Esophagus squamous epithelium (tissue), 5 donors: ENCODE measurements at regions not wholly inside any gene's neighbourhood (a gene's known extent, or its start where the extent isn't known, plus 50 kb on each side); places are given as distances from the start of the nearest gene placed in this dataset.

Source experiments
- DNase-seq: peaks from one replicate; lab custom pipeline; 2025; lab: John Stamatoyannopoulos, UW
- H3K27ac ChIP-seq, 4 donors: fragments of 200-600 bp; sonication (generic); one replicate each; pipeline ENCODE4 v1.5.1; 2016 to 2019; ENCODE audit warnings: mild to moderate bottlenecking in 1 of 4
- H3K27me3 ChIP-seq, 4 donors: fragments of 200-600 bp; sonication (generic); 1 replicate in 3 of 4; 2 replicates in 1 of 4; pipeline versions ENCODE4 v1.5.1 to v1.6.0; 2017 to 2021; ENCODE audit warnings: antibody characterized with exemption in 1 of 4
- H3K36me3 ChIP-seq, 3 donors: fragments of 200-600 bp; sonication (generic); one replicate each; pipeline ENCODE4 v1.5.1; 2016 to 2019
- H3K4me1 ChIP-seq, 3 donors: fragments of 200-600 bp; sonication (generic); one replicate each; pipeline ENCODE4 v1.5.1; 2017 to 2019
- H3K4me3 ChIP-seq, 4 donors: fragments of 200-600 bp; sonication (generic); 1 replicate in 3 of 4; 2 replicates in 1 of 4; pipeline ENCODE4 v1.5.1; 2016 to 2019; ENCODE audit warnings: mild to moderate bottlenecking in 2 of 4, moderate library complexity in 1 of 4
- H3K9me3 ChIP-seq, 3 donors: fragments of 200-600 bp; sonication (generic); one replicate each; pipeline ENCODE4 v1.5.1; 2016 to 2019
- CTCF ChIP-seq, 6 experiments: fragments of 450-650 bp in 4 of 6; fragments of 200-600 bp in 2 of 6; sonication (generic) in 2 of 6; IDR thresholded peaks; one replicate each; pipeline ENCODE4 v1.5.1; 2016 to 2019; ENCODE audit warnings: antibody characterized with exemption in 6 of 6, mild to moderate bottlenecking in 4 of 6, moderate library complexity in 4 of 6
- POLR2A ChIP-seq, 4 donors: fragments of 450-650 bp; IDR thresholded peaks; one replicate each; pipeline ENCODE4 v1.6.1; 2017; ENCODE audit warnings: antibody characterized with exemption in 4 of 4, mild to moderate bottlenecking in 4 of 4, moderate library complexity in 3 of 4
- WGBS, 2 donors: methylation state at CpG; one replicate each; pipeline ENCODE4 v1.1.5; 2018; 5-methylcytosine and 5-hydroxymethylcytosine counted together
- intact Hi-C: fragments of 100-400 bp; cut with DNase I; formaldehyde crosslinking; loops from one replicate; pipeline ENCODE4 v1.15.0; 2022
- donor health status: DM: yes; HTN: yes; CAD: no.

DNA sequence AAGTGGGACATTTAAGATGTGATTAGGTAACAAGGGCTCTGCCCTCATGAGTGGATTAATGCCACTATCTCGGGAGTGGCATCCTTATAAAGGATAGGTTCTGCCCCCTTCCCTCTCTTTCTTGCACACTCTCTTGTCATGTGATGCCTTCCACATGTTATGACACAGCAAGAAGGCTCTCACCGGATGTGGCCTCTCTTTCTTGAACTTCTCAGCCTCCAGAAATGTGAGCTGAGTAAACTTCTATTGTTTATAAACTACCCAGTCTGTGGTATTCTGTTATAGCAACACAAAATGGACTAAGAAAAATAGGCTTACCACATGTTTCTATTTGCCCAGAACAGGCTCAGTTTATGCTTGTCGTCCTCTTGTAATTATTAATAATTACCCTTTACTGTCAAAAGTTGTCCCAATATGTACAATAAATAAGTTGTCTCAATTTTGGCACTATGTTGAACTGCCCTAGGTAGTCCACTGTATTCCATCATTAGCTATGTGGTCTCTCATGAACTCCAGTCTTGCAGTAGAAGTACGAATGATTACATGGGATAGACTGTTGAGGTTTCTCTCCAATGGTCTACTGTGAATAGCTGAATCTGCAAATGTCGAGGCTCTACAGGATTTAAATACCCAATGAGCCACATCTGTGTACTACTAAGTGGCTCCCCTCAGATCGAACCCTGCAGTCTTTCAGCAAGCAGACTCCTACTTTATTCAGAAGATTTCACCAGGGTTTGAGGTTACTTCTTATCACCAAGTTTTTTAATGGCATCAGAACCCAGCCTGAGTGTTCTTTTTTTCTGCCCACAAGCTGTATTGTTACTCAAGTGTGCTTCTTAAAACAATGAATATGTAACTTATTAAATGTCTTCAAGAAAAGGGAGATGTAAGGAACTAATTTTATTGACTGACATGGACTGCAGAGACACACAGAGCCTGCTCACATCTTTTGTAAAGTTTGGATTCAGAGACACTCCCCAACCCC, 102.0 kb upstream of the LEF1 start:
- Histone ChIP-seq H3K9me3 (no peaks in the 10 kb centered on the region), H3K27me3 (no peaks in the 10 kb centered on the region), H3K27ac (no peak overlapping the region), H3K4me1 (no peaks in the 10 kb centered on the region), H3K36me3 (no peaks in the 10 kb centered on the region), H3K4me3 (no peak overlapping the region)
- DNase-seq = no peak
- WGBS, 2 donors = 59 to 60% methylated on average over 6 of the region's 6 CpGs
- intact Hi-C loops = no loop called here
- TF ChIP-seq CTCF (IDR thresholded peaks at IDR 0.05) (no peak), POLR2A (IDR thresholded peaks at IDR 0.05) (no peak)

DNA sequence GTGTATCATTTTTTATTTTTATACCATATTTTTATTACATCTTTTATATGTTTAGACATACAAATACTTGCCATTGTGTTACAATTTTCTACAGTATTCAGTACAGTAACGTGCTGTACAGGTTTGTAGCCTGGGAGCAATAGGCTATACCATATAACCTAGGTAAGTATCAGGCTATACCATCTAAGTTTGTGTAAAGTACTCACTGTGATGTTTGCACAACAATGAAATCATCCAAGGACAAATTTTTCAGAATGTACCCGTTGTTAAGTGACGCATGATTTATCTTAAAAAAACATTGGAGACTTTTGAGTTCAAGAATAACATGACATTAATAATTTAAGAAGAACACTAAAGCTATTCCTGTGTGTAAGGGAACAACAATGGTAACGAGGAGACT, 96.0 kb upstream of the LEF1 start:
- DNase-seq = no peak
- Histone ChIP-seq H3K27ac (no peak overlapping the region), H3K4me3 (no peak overlapping the region), H3K36me3 (no peaks in the 10 kb centered on the region), H3K27me3 (no peaks in the 10 kb centered on the region), H3K4me1 (no peaks in the 10 kb centered on the region), H3K9me3 (no peaks in the 10 kb centered on the region)
- WGBS, 2 donors = 64 to 73% methylated on average over 4 of the region's 4 CpGs
- TF ChIP-seq POLR2A (IDR thresholded peaks at IDR 0.05) (no peak), CTCF (IDR thresholded peaks at IDR 0.05) (no peak)
- intact Hi-C loops = no loop called here

DNA sequence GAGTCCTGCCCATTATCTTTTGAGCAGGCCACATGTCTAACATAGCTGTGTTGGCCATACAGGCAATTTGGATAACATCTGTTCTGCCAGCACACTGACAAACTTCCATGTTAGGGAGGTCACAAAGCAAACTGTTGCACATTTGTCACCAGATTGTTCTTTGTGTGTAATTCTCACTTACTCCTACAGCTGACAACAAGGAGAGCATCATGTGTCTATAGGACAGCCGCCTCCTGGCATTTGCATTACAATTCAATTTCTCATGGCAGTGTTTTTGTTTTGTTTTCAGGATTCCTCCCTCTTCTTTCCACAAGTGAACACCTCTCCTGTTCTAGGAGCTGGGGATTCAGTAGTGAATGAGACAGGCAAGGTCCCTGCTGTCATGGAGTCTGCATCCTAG, 94.3 kb upstream of the LEF1 start:
- intact Hi-C loops = no loop called here
- Histone ChIP-seq H3K9me3 (no peaks in the 10 kb centered on the region), H3K4me3 (no peak overlapping the region), H3K27ac (no peak overlapping the region), H3K4me1 (no peaks in the 10 kb centered on the region), H3K27me3 (no peaks in the 10 kb centered on the region), H3K36me3 (no peaks in the 10 kb centered on the region)
- no peak for DNase-seq
- TF ChIP-seq CTCF (IDR thresholded peaks at IDR 0.05) = no peak
- no peak for TF ChIP-seq POLR2A (IDR thresholded peaks at IDR 0.05)
- WGBS, 2 donors = 88 to 94% methylated on average over 1 of the region's 1 CpG

GRCh38 chr4:108261026-108261425, 92.3 kb upstream of the LEF1 start:
- intact Hi-C loops = no loop called here
- no peaks in the 10 kb centered on the region for H3K36me3 ChIP-seq
- H3K27me3 ChIP-seq = no peaks in the 10 kb centered on the region
- H3K4me1 ChIP-seq = no peaks in the 10 kb centered on the region
- TF ChIP-seq CTCF (IDR thresholded peaks at IDR 0.05) = no peak
- TF ChIP-seq POLR2A (IDR thresholded peaks at IDR 0.05) = no peak
- H3K9me3 ChIP-seq = no peaks in the 10 kb centered on the region
- no peak overlapping the region for H3K27ac ChIP-seq
- H3K4me3 ChIP-seq = no peak overlapping the region
- WGBS, 2 donors = 48 to 56% methylated on average over 1 of the region's 1 CpG
- no peak for DNase-seq

DNA sequence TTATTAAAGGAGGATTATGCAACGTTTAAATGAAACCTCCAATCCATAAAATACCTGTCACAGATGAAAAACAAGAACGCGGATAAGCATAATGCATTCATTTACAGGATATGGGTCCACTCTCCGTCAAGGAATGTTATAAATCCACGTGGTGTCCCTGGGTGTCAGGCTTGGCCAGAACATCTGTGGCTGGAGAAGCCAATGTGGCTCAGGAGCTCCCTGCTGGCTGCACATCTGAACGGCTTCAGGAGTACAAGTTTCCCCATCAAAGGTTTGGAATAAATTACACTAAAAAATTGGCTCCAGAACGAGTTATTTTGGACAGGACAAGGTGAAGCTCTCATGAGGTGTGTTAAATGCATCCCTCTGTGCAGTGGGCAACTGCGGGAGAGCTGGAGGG, 87.8 kb upstream of the LEF1 start:
- Histone ChIP-seq H3K27me3 (no peaks in the 10 kb centered on the region), H3K4me3 (no peak overlapping the region), H3K9me3 (no peaks in the 10 kb centered on the region), H3K4me1 (no peaks in the 10 kb centered on the region), H3K27ac (no peak overlapping the region), H3K36me3 (no peaks in the 10 kb centered on the region)
- intact Hi-C loops = no loop called here
- no peak for TF ChIP-seq CTCF (IDR thresholded peaks at IDR 0.05)
- TF ChIP-seq POLR2A (IDR thresholded peaks at IDR 0.05) = no peak
- 72% methylated on average over 8 of the region's 8 CpGs for WGBS, 2 donors
- no peak for DNase-seq
